DOHH2 (cell line): ENCODE measurements at regions not wholly inside any gene's neighbourhood (a gene's known extent, or its start where the extent isn't known, plus 50 kb on each side); places are given as distances from the start of the nearest gene placed in this dataset.

Source experiments
- CTCF ChIP-seq: fragments of 200-600 bp; sonication (generic); IDR thresholded peaks from one replicate; pipeline ENCODE4 v1.5.1; 2014; ENCODE audit warnings: antibody characterized with exemption, mild to moderate bottlenecking, low read depth, low read length; ENCODE audit not compliant: poor library complexity, severe bottlenecking
- EZH2phosphoT487 ChIP-seq: fragments of 200-600 bp; sonication (generic); IDR thresholded peaks from 2 replicates; pipeline ENCODE4 v1.6.1; 2017; ENCODE audit warnings: borderline replicate concordance, mild to moderate bottlenecking, antibody characterized with exemption, low read length, moderate library complexity, mixed read lengths

GRCh38 chr14:52166822-52167221 is 98.0 kb upstream of the NID2 start:
- TF ChIP-seq CTCF (no peak), EZH2phosphoT487 (no peak)
